ENCODE measurements at regions not wholly inside any gene's neighbourhood (a gene's known extent, or its start where the extent isn't known, plus 50 kb on each side); places are given as distances from the start of the nearest gene placed in this dataset.

GRCh38 chr15:36502509-36502908 is 76.9 kb upstream of the CDIN1 start:
- TF ChIP-seq AFF4 (CRISPR knock-in tag; IDR thresholded peaks at IDR 0.05) (no peak), AKAP8 (CRISPR knock-in tag; IDR thresholded peaks at IDR 0.05) (no peak), KDM4B (CRISPR knock-in tag; IDR thresholded peaks at IDR 0.05) (no peak), BRCA1 (CRISPR knock-in tag; IDR thresholded peaks at IDR 0.05) (no peak), POLR2A (IDR thresholded peaks at IDR 0.05; ENCODE audit: insufficient read depth in 1 of 2, low read depth in 2 of 2, low read length in 2 of 2) (no peak), MTA1 (CRISPR knock-in tag; IDR thresholded peaks at IDR 0.05; ENCODE audit: borderline replicate concordance) (no peak), ZNF614 (CRISPR knock-in tag; IDR thresholded peaks at IDR 0.05; ENCODE audit: borderline replicate concordance) (no peak)

Measured in HepG2 (cell line).